ENCODE measurements at regions not wholly inside any gene's neighbourhood (a gene's known extent, or its start where the extent isn't known, plus 50 kb on each side); places are given as distances from the start of the nearest gene placed in this dataset.

GRCh38 chr3:124172816-124173215 lies 180.9 kb upstream of the ROPN1 start:
- no peak for DNase-seq (ENCODE audit: low read depth, low spot score)
- H3K27ac ChIP-seq: no peak overlapping the region

GRCh38 chr3:124174476-124174875 lies 182.6 kb upstream of the ROPN1 start:
- DNase-seq (ENCODE audit: low read depth, low spot score): no peak
- H3K27ac ChIP-seq: no peak overlapping the region

- no peak for DNase-seq (ENCODE audit: low read depth, low spot score)
- no peak overlapping the region for H3K27ac ChIP-seq
Measured at GRCh38 chr3:124174910-124175874, 183.3 kb upstream of the ROPN1 start.

GRCh38 chr3:124177071-124177470 lies 185.1 kb upstream of the ROPN1 start:
- no peak for DNase-seq (ENCODE audit: low read depth, low spot score)

GRCh38 chr3:124178531-124178930 lies 186.6 kb upstream of the ROPN1 start:
- H3K27ac ChIP-seq: no peak overlapping the region
- no peak for DNase-seq (ENCODE audit: low read depth, low spot score)

More at GRCh38 chr3:124177071-124177470, 185.1 kb upstream of the ROPN1 start:
- H3K27ac ChIP-seq: no peak overlapping the region

GRCh38 chr3:124200407-124200806 lies 208.5 kb upstream of the ROPN1 start:
- DNase-seq (ENCODE audit: low read depth, low spot score): no peak

GRCh38 chr3:124201226-124201625 lies 209.3 kb upstream of the ROPN1 start:
- no peak overlapping the region for H3K27ac ChIP-seq
- no peak for DNase-seq (ENCODE audit: low read depth, low spot score)

More at GRCh38 chr3:124200407-124200806, 208.5 kb upstream of the ROPN1 start:
- no peak overlapping the region for H3K27ac ChIP-seq

- no peak for DNase-seq (ENCODE audit: low read depth, low spot score)
- no peak overlapping the region for H3K27ac ChIP-seq
Measured at GRCh38 chr3:124201786-124202185, 209.9 kb upstream of the ROPN1 start.

- no peak for DNase-seq (ENCODE audit: low read depth, low spot score)
- no peak overlapping the region for H3K27ac ChIP-seq
Measured at GRCh38 chr3:124202754-124203153, 210.8 kb upstream of the ROPN1 start.

- no peak for DNase-seq (ENCODE audit: low read depth, low spot score)
- no peak overlapping the region for H3K27ac ChIP-seq
Measured at GRCh38 chr3:124203292-124203691, 211.4 kb upstream of the ROPN1 start.

GRCh38 chr3:124206225-124207055 lies 214.5 kb upstream of the ROPN1 start:
- no peak overlapping the region for H3K27ac ChIP-seq

GRCh38 chr3:124207077-124207476 lies 215.2 kb upstream of the ROPN1 start:
- DNase-seq (ENCODE audit: low read depth, low spot score): no peak
- no peak overlapping the region for H3K27ac ChIP-seq

More at GRCh38 chr3:124206225-124207055, 214.5 kb upstream of the ROPN1 start:
- DNase-seq (ENCODE audit: low read depth, low spot score): no peak

GRCh38 chr3:124207873-124208485 lies 216.1 kb upstream of the ROPN1 start:
- H3K27ac ChIP-seq: no peak overlapping the region
- no peak for DNase-seq (ENCODE audit: low read depth, low spot score)

GRCh38 chr3:124209426-124209825 lies 217.5 kb upstream of the ROPN1 start:
- no peak for DNase-seq (ENCODE audit: low read depth, low spot score)
- H3K27ac ChIP-seq: no peak overlapping the region

- DNase-seq (ENCODE audit: low read depth, low spot score): no peak
- H3K27ac ChIP-seq: no peak overlapping the region
Measured at GRCh38 chr3:124210899-124211298, 219.0 kb upstream of the ROPN1 start.

- no peak overlapping the region for H3K27ac ChIP-seq
- no peak for DNase-seq (ENCODE audit: low read depth, low spot score)
Measured at GRCh38 chr3:124213641-124214040, 221.7 kb upstream of the ROPN1 start.

GRCh38 chr3:124217542-124217941 lies 225.6 kb upstream of the ROPN1 start:
- peak; percentile 12 for DNase-seq (ENCODE audit: low read depth, low spot score)
- no peak overlapping the region for H3K27ac ChIP-seq

GRCh38 chr3:124221422-124221821 lies 229.5 kb upstream of the ROPN1 start:
- no peak overlapping the region for H3K27ac ChIP-seq
- no peak for DNase-seq (ENCODE audit: low read depth, low spot score)

- H3K27ac ChIP-seq: no peak overlapping the region
- no peak for DNase-seq (ENCODE audit: low read depth, low spot score)
Measured at GRCh38 chr3:124223853-124224252, 231.9 kb upstream of the ROPN1 start.

GRCh38 chr3:124227150-124227630 lies 235.3 kb upstream of the ROPN1 start:
- no peak overlapping the region for H3K27ac ChIP-seq
- DNase-seq (ENCODE audit: low read depth, low spot score): no peak

Data from epithelial cell of prostate (primary cell).